HG03520 (cell line): ENCODE measurements at regions not wholly inside any gene's neighbourhood (a gene's known extent, or its start where the extent isn't known, plus 50 kb on each side); places are given as distances from the start of the nearest gene placed in this dataset.
"Not testable (repeated sequence)": the region's sequence is repeated elsewhere in the genome, so short reads cannot be mapped to it uniquely, and the experiment has no call there.

Experiments
- ATAC-seq: cut with Tn5 transposase; IDR thresholded peaks from one replicate; pipeline ENCODE4 v1.9.1; 2021; ENCODE audit warnings: mild to moderate bottlenecking, moderate library complexity; ENCODE audit not compliant: unreplicated experiment

GRCh38 chr20:7155282-7155681, 387.8 kb downstream of the BMP2 start:
- no peak for ATAC-seq

GRCh38 chr20:7155794-7156193, 388.3 kb downstream of the BMP2 start:
- ATAC-seq = no peak

GRCh38 chr20:7159903-7160302, 392.4 kb downstream of the BMP2 start:
- no peak for ATAC-seq

- ATAC-seq = no peak
Observed at GRCh38 chr20:7161690-7162089, 394.2 kb downstream of the BMP2 start.

- no peak for ATAC-seq
Observed at GRCh38 chr20:7171911-7172310, 404.4 kb downstream of the BMP2 start.

- no peak for ATAC-seq
Observed at GRCh38 chr20:7174554-7174953, 407.1 kb downstream of the BMP2 start.

- not testable (repeated sequence) for ATAC-seq
Observed at GRCh38 chr20:7175827-7176226, 408.3 kb downstream of the BMP2 start.

GRCh38 chr20:7178004-7178403, 410.5 kb downstream of the BMP2 start:
- ATAC-seq = no peak

GRCh38 chr20:7180256-7181045, 413.0 kb downstream of the BMP2 start:
- no peak for ATAC-seq

GRCh38 chr20:7189231-7189630, 421.7 kb downstream of the BMP2 start:
- ATAC-seq = no peak

GRCh38 chr20:7193681-7194080, 426.2 kb downstream of the BMP2 start:
- no peak for ATAC-seq

- ATAC-seq = no peak
Observed at GRCh38 chr20:7195704-7196103, 428.2 kb downstream of the BMP2 start.

GRCh38 chr20:7196481-7196880, 429.0 kb downstream of the BMP2 start:
- no peak for ATAC-seq

- no peak for ATAC-seq
Observed at GRCh38 chr20:7199861-7200260, 432.4 kb downstream of the BMP2 start.

- ATAC-seq = no peak
Observed at GRCh38 chr20:7207186-7207798, 439.8 kb downstream of the BMP2 start.

- ATAC-seq = no peak
Observed at GRCh38 chr20:7210910-7211309, 443.4 kb downstream of the BMP2 start.

- ATAC-seq = no peak
Observed at GRCh38 chr20:7214081-7214740, 446.7 kb downstream of the BMP2 start.

- ATAC-seq = no peak
Observed at GRCh38 chr20:7217606-7218005, 450.1 kb downstream of the BMP2 start.

- no peak for ATAC-seq
Observed at GRCh38 chr20:7220755-7221154, 453.3 kb downstream of the BMP2 start.

- no peak for ATAC-seq
Observed at GRCh38 chr20:7226156-7226555, 458.7 kb downstream of the BMP2 start.

GRCh38 chr20:7231303-7231702, 463.8 kb downstream of the BMP2 start:
- ATAC-seq = no peak

GRCh38 chr20:7232796-7233195, 465.3 kb downstream of the BMP2 start:
- ATAC-seq = no peak
